Bronchial epithelial cell (primary cell): ENCODE measurements at regions not wholly inside any gene's neighbourhood (a gene's known extent, or its start where the extent isn't known, plus 50 kb on each side); places are given as distances from the start of the nearest gene placed in this dataset.
"Not testable (repeated sequence)": the region's sequence is repeated elsewhere in the genome, so short reads cannot be mapped to it uniquely, and the experiment has no call there.

Experiments used
- DNase-seq: peaks from one replicate; pipeline ENCODE4 v3.0.0-alpha.2; 2010; ENCODE audit warnings: low read depth
- FAIRE-seq: peaks from 2 replicates; lab custom pipeline; 2011; peaks lifted over from hg19 to GRCh38; lab: Jason Lieb, UNC
- H3K27me3 ChIP-seq: 2 replicates; pipeline ENCODE4 v1.5.1; 2011; ENCODE audit warnings: low read length; ENCODE audit not compliant: control insufficient read depth, insufficient read depth
- H3K36me3 ChIP-seq: 2 replicates; pipeline ENCODE4 v1.5.1; 2011; ENCODE audit warnings: low read length; ENCODE audit not compliant: control insufficient read depth, insufficient read depth
- H3K4me3 ChIP-seq: 2 replicates; pipeline ENCODE4 v1.5.1; 2011; ENCODE audit warnings: mild to moderate bottlenecking, low read depth, low read length, control low read depth
- CTCF ChIP-seq: IDR thresholded peaks from 2 replicates; pipeline ENCODE4 v1.5.1; 2011; ENCODE audit warnings: mild to moderate bottlenecking, moderate library complexity, low read length, control low read depth, inconsistent platforms; ENCODE audit not compliant: insufficient read depth, severe bottlenecking

GRCh38 chr1:104125970-104126369, 376.3 kb downstream of the AMY1C start:
- no peaks in the 10 kb centered on the region for H3K27me3 ChIP-seq
- no peak for TF ChIP-seq CTCF
- no peak overlapping the region for H3K4me3 ChIP-seq
- FAIRE-seq (no peak), DNase-seq (no peak)
- no peaks in the 10 kb centered on the region for H3K36me3 ChIP-seq

- no peak for FAIRE-seq
- DNase-seq: peak; percentile 21
- Histone ChIP-seq H3K36me3 (no peaks in the 10 kb centered on the region), H3K27me3 (no peaks in the 10 kb centered on the region), H3K4me3 (no peak overlapping the region)
- peak; percentile 34 for TF ChIP-seq CTCF
Measured at GRCh38 chr1:104132382-104132973, 382.8 kb downstream of the AMY1C start.

- H3K4me3 ChIP-seq, H3K27me3 ChIP-seq, H3K36me3 ChIP-seq, DNase-seq, FAIRE-seq: not testable (repeated sequence)
Measured at GRCh38 chr1:104135036-104135435, 385.3 kb downstream of the AMY1C start.

GRCh38 chr1:104136621-104137020, 386.9 kb downstream of the AMY1C start:
- no peak overlapping the region for H3K4me3 ChIP-seq
- TF ChIP-seq CTCF: no peak
- H3K27me3 ChIP-seq: no peaks in the 10 kb centered on the region
- DNase-seq: no peak
- no peak for FAIRE-seq
- H3K36me3 ChIP-seq: no peaks in the 10 kb centered on the region

- Histone ChIP-seq H3K4me3 (no peak overlapping the region), H3K27me3 (no peaks in the 10 kb centered on the region), H3K36me3 (no peaks in the 10 kb centered on the region)
- no peak for TF ChIP-seq CTCF
- FAIRE-seq: no peak
- no peak for DNase-seq
Measured at GRCh38 chr1:104156738-104157137, 407.0 kb downstream of the AMY1C start.

- FAIRE-seq (no peak), DNase-seq (no peak)
- H3K36me3 ChIP-seq: no peaks in the 10 kb centered on the region
- no peak for TF ChIP-seq CTCF
- H3K4me3 ChIP-seq: no peak overlapping the region
- H3K27me3 ChIP-seq: no peaks in the 10 kb centered on the region
Measured at GRCh38 chr1:104163912-104164476, 414.3 kb downstream of the AMY1C start.
